IMR-90 (cell line): ENCODE measurements at regions not wholly inside any gene's neighbourhood (a gene's known extent, or its start where the extent isn't known, plus 50 kb on each side); places are given as distances from the start of the nearest gene placed in this dataset.
"Not testable (repeated sequence)": the region's sequence is repeated elsewhere in the genome, so short reads cannot be mapped to it uniquely, and the experiment has no call there.

Source experiments
- ATAC-seq: fragments of 200-7000 bp; cut with Tn5 transposase; 2 replicates; pipeline ENCODE4 v1.9.1; 2020; ENCODE audit warnings: low read depth, mild to moderate bottlenecking, moderate library complexity
- BruUV-seq: library from RNA; stranded (reverse); fragments of 400-500 nt; replicated peaks from 2 replicates; lab custom pipeline; 2021; lab: Mats Ljungman, UMichigan
- CTCF ChIA-PET: fragments of 300-600 bp; formaldehyde crosslinking; extraction: SDS; loops from one replicate; lab custom pipeline; 2021; ENCODE audit warnings: antibody characterized with exemption; lab: Yijun Ruan, JAX
- POLR2A ChIA-PET: fragments of 300-600 bp; sonication (Branson Sonifier 250); formaldehyde crosslinking; loops from one replicate; lab custom pipeline; 2022; ENCODE audit warnings: antibody characterized with exemption; ENCODE audit not compliant: unreplicated experiment; lab: Charles Lee
- DNase-seq: peaks from one replicate; pipeline ENCODE4 v3.0.0; 2013
- H2AFZ ChIP-seq: replicated peaks from 2 replicates; pipeline ENCODE3; 2013; ENCODE audit warnings: low read length, mild to moderate bottlenecking; ENCODE audit not compliant: poor library complexity
- H2AK5ac ChIP-seq: 2 replicates; pipeline ENCODE4 v1.6.1; 2013; ENCODE audit warnings: low read depth, low read length, inconsistent platforms
- H2AK9ac ChIP-seq: replicated peaks from 2 replicates; pipeline ENCODE3; 2013; ENCODE audit warnings: mild to moderate bottlenecking, low read depth, low read length, moderate library complexity; ENCODE audit not compliant: poor library complexity
- H2BK120ac ChIP-seq: 2 replicates; pipeline ENCODE4 v1.6.1; 2013; ENCODE audit warnings: low read depth, low read length, inconsistent platforms
- H2BK15ac ChIP-seq: 3 replicates; pipeline ENCODE4 v1.6.1; 2013; ENCODE audit warnings: low read depth, low read length, inconsistent platforms
- H2BK20ac ChIP-seq: 2 replicates; pipeline ENCODE4 v1.6.1; 2013; ENCODE audit warnings: low read depth, mild to moderate bottlenecking, inconsistent platforms, low read length, moderate library complexity
- H2BK5ac ChIP-seq: 2 replicates; pipeline ENCODE4 v1.6.1; 2013; ENCODE audit warnings: mild to moderate bottlenecking, low read depth, low read length, inconsistent platforms; ENCODE audit not compliant: poor library complexity, severe bottlenecking
- H3K14ac ChIP-seq: replicated peaks from 2 replicates; pipeline ENCODE4 v1.6.1; 2013; ENCODE audit warnings: low read depth, low read length, inconsistent platforms
- H3K18ac ChIP-seq: 2 replicates; pipeline ENCODE4 v1.6.1; 2013; ENCODE audit warnings: low read depth, low read length, control low read depth
- H3K23ac ChIP-seq: 2 replicates; pipeline ENCODE4 v1.6.1; 2013; ENCODE audit warnings: low read depth, low read length, inconsistent platforms
- H3K27ac ChIP-seq: 2 replicates; pipeline ENCODE4 v1.5.1; 2013; ENCODE audit warnings: mild to moderate bottlenecking, control low read depth, low read length; ENCODE audit not compliant: insufficient read depth
- H3K27me3 ChIP-seq: 2 replicates; pipeline ENCODE4 v1.6.1; 2013; ENCODE audit warnings: low read length; ENCODE audit not compliant: control insufficient read depth, insufficient read depth
- H3K36me3 ChIP-seq: 2 replicates; pipeline ENCODE4 v1.6.1; 2013; ENCODE audit warnings: low read length, mixed read lengths; ENCODE audit not compliant: control insufficient read depth, insufficient read depth
- H3K4ac ChIP-seq: 2 replicates; pipeline ENCODE4 v1.6.1; 2013; ENCODE audit warnings: low read depth, low read length, inconsistent platforms
- H3K4me1 ChIP-seq: 2 replicates; pipeline ENCODE4 v1.6.1; 2013; ENCODE audit warnings: low read length, mixed read lengths; ENCODE audit not compliant: control insufficient read depth, insufficient read depth
- H3K4me2 ChIP-seq: 2 replicates; pipeline ENCODE4 v1.6.1; 2013; ENCODE audit warnings: low read depth, mild to moderate bottlenecking, control low read depth, low read length, moderate library complexity
- H3K4me3 ChIP-seq: 2 replicates; pipeline ENCODE4 v1.5.1; 2013; ENCODE audit warnings: low read depth, mild to moderate bottlenecking, control low read depth, low read length, moderate library complexity; ENCODE audit not compliant: insufficient read depth
- H3K56ac ChIP-seq: 2 replicates; pipeline ENCODE4 v1.6.1; 2013; ENCODE audit warnings: low read length, inconsistent platforms; ENCODE audit not compliant: insufficient read depth; ENCODE audit errors: extremely low read depth
- H3K79me1 ChIP-seq, 2 experiments: 2 replicates each; pipeline ENCODE4 v1.6.1; 2013; ENCODE audit warnings: low read length in 2 of 2, inconsistent platforms in 1 of 2, low read depth in 1 of 2
- H3K9ac ChIP-seq: 2 replicates; pipeline ENCODE4 v1.6.1; 2013; ENCODE audit warnings: low read depth, low read length, control low read depth
- H3K9me1 ChIP-seq: 2 replicates; pipeline ENCODE4 v1.6.1; 2013; ENCODE audit warnings: low read length, inconsistent platforms; ENCODE audit not compliant: insufficient read depth
- H3K9me3 ChIP-seq: 2 replicates; pipeline ENCODE4 v1.6.1; 2013; ENCODE audit warnings: low read length; ENCODE audit not compliant: control insufficient read depth, insufficient read depth
- H4K20me1 ChIP-seq: 2 replicates; pipeline ENCODE4 v1.6.1; 2013; ENCODE audit warnings: low read length, inconsistent platforms; ENCODE audit not compliant: insufficient read depth
- H4K5ac ChIP-seq: 2 replicates; pipeline ENCODE4 v1.6.1; 2013; ENCODE audit warnings: mild to moderate bottlenecking, low read depth, low read length, control low read depth
- H4K8ac ChIP-seq, 2 experiments: 2 replicates each; pipeline ENCODE4 v1.6.1; 2013; ENCODE audit warnings: low read depth in 2 of 2, low read length in 2 of 2, control low read depth in 1 of 2, inconsistent platforms in 1 of 2
- H4K91ac ChIP-seq: 2 replicates; pipeline ENCODE4 v1.6.1; 2013; ENCODE audit warnings: low read depth, low read length, inconsistent platforms; ENCODE audit not compliant: insufficient read depth
- BHLHE40 ChIP-seq: fragments of 150-350 bp; IDR thresholded peaks from 2 replicates; pipeline ENCODE4 v1.6.1; 2016; ENCODE audit warnings: mild to moderate bottlenecking, low read depth, low read length
- WGBS, 2 experiments: methylation state at CpG; one replicate each; pipeline versions ENCODE4 v1.1.5 to v1.1.7; 2013; ENCODE audit warnings: missing lambda C conversion rate in 2 of 2; ENCODE audit not compliant: insufficient read length in 1 of 2; ENCODE audit errors: extremely low coverage in 2 of 2; 5-methylcytosine and 5-hydroxymethylcytosine counted together
- dilution Hi-C: fragments of 300-500 bp; cut with HindIII; formaldehyde crosslinking; loops from one replicate; pipeline ENCODE4 v1.14.3; 2018; ENCODE audit warnings: low sequenced_read_pairs; ENCODE audit not compliant: unreplicated experiment
- in situ Hi-C: fragments of 300-500 bp; cut with MboI; formaldehyde crosslinking; loops from 3 replicates; pipeline ENCODE4 v1.14.3; 2019; ENCODE audit warnings: low sequenced_read_pairs, inconsistent platforms, mixed read lengths
- intact Hi-C: fragments of 100-400 bp; cut with micrococcal nuclease; formaldehyde crosslinking; loops from 2 replicates; pipeline ENCODE4 v1.10.0; 2022

GRCh38 chr1:224548676-224549075 lies 67.4 kb upstream of the CNIH3 start:
- WGBS, 2 experiments = no CpG with 5 or more reads among the region's 4 CpGs
- H3K27me3 ChIP-seq = no peaks in the 10 kb centered on the region
- no peak overlapping the region for H3K23ac ChIP-seq
- no peaks in the 10 kb centered on the region; a peak in 1 of 4 replicates for H3K79me1 ChIP-seq
- CTCF ChIA-PET = no interaction called here
- H3K56ac ChIP-seq = no peak overlapping the region
- ATAC-seq (no peak), DNase-seq (no peak)
- no peak overlapping the region for H2AK9ac ChIP-seq
- H4K8ac ChIP-seq = no peak overlapping the region
- BruUV-seq = no TSS peak
- no peak overlapping the region for H2BK120ac ChIP-seq
- H4K20me1 ChIP-seq = no peaks in the 10 kb centered on the region
- no peak overlapping the region for H2AK5ac ChIP-seq
- POLR2A ChIA-PET = no interaction called here
- no peaks in the 10 kb centered on the region for H3K36me3 ChIP-seq
- no peak overlapping the region for H3K4ac ChIP-seq
- no peak overlapping the region for H3K4me2 ChIP-seq
- no peak overlapping the region for H3K18ac ChIP-seq
- no peak overlapping the region for H4K91ac ChIP-seq
- no peaks in the 10 kb centered on the region for H3K9me3 ChIP-seq
- H2BK15ac ChIP-seq = no peak overlapping the region
- H2AFZ ChIP-seq = no peak overlapping the region
- TF ChIP-seq BHLHE40 = no peak
- H2BK5ac ChIP-seq = no peak overlapping the region
- H3K9me1 ChIP-seq = peaks cover 10% of the 10 kb centered on the region
- H3K14ac ChIP-seq = no peak overlapping the region
- no peak overlapping the region for H3K9ac ChIP-seq
- H4K5ac ChIP-seq = no peak overlapping the region
- dilution Hi-C loops (no loop called here), intact Hi-C loops (no loop called here), in situ Hi-C loops (no loop called here)
- peaks cover 8% of the 10 kb centered on the region for H3K4me1 ChIP-seq
- H2BK20ac ChIP-seq = no peak overlapping the region
- H3K4me3 ChIP-seq = no peak overlapping the region
- no peak overlapping the region for H3K27ac ChIP-seq

GRCh38 chr1:224551189-224551588 lies 64.9 kb upstream of the CNIH3 start:
- BruUV-seq, H3K9me1 ChIP-seq, POLR2A ChIA-PET, H2BK20ac ChIP-seq, H3K79me1 ChIP-seq, intact Hi-C loops, ATAC-seq, DNase-seq, H2AFZ ChIP-seq, H3K4me1 ChIP-seq, H2AK5ac ChIP-seq, H3K14ac ChIP-seq, H3K23ac ChIP-seq, H3K4me3 ChIP-seq, H3K9ac ChIP-seq, H3K27ac ChIP-seq, H2BK15ac ChIP-seq, H2AK9ac ChIP-seq, H3K56ac ChIP-seq, H3K27me3 ChIP-seq, H3K9me3 ChIP-seq, in situ Hi-C loops, H4K5ac ChIP-seq, H3K4ac ChIP-seq, dilution Hi-C loops, H4K8ac ChIP-seq, H4K20me1 ChIP-seq, H2BK120ac ChIP-seq, H3K4me2 ChIP-seq, H3K36me3 ChIP-seq, H3K18ac ChIP-seq, H2BK5ac ChIP-seq, H4K91ac ChIP-seq, CTCF ChIA-PET: not testable (repeated sequence)
- WGBS, 2 experiments = no CpG with 5 or more reads among the region's 4 CpGs
